RWPE2 (cell line): ENCODE measurements at regions not wholly inside any gene's neighbourhood (a gene's known extent, or its start where the extent isn't known, plus 50 kb on each side); places are given as distances from the start of the nearest gene placed in this dataset.
"Not testable (repeated sequence)": the region's sequence is repeated elsewhere in the genome, so short reads cannot be mapped to it uniquely, and the experiment has no call there.

Experiments used
- ATAC-seq: fragments of 200-7000 bp; cut with Tn5 transposase; 3 replicates; pipeline ENCODE4 v1.9.1; 2021; ENCODE audit warnings: low read depth
- DNase-seq: peaks from one replicate; pipeline ENCODE4 v3.0.0-alpha.2; 2020; ENCODE audit warnings: low spot score
- H3K27ac ChIP-seq: fragments of 450-650 bp; 2 replicates; pipeline ENCODE4 v1.5.1; 2017; ENCODE audit warnings: mild to moderate bottlenecking; ENCODE audit not compliant: poor library complexity, severe bottlenecking
- H3K27me3 ChIP-seq: fragments of 250-450 bp; sonication (Bioruptor Pico); 2 replicates; pipeline ENCODE4 v1.5.1; 2021; ENCODE audit warnings: mild to moderate bottlenecking, moderate library complexity; ENCODE audit not compliant: insufficient read depth, poor library complexity, severe bottlenecking
- H3K36me3 ChIP-seq: fragments of 250-450 bp; sonication (Bioruptor Pico); 2 replicates; pipeline ENCODE4 v1.5.1; 2020; ENCODE audit warnings: low read depth, mild to moderate bottlenecking, moderate library complexity
- H3K4me1 ChIP-seq: fragments of 250-450 bp; sonication (Bioruptor Pico); 2 replicates; pipeline ENCODE4 v1.5.1; 2021; ENCODE audit warnings: mild to moderate bottlenecking, moderate library complexity; ENCODE audit not compliant: insufficient read depth, poor library complexity, severe bottlenecking
- H3K4me3 ChIP-seq: fragments of 250-450 bp; sonication (Bioruptor Pico); 2 replicates; pipeline ENCODE4 v1.5.1; 2021; ENCODE audit warnings: mild to moderate bottlenecking, moderate library complexity; ENCODE audit not compliant: severe bottlenecking
- H3K9me3 ChIP-seq: fragments of 250-450 bp; sonication (Bioruptor Pico); 2 replicates; pipeline ENCODE4 v1.5.1; 2021; ENCODE audit warnings: mild to moderate bottlenecking, moderate library complexity; ENCODE audit not compliant: severe bottlenecking
- CTCF ChIP-seq: fragments of 450-650 bp; IDR thresholded peaks from one replicate; pipeline ENCODE4 v1.5.1; 2017; ENCODE audit warnings: mild to moderate bottlenecking, moderate library complexity; ENCODE audit not compliant: poor library complexity, severe bottlenecking

- Histone ChIP-seq H3K27me3 (no peaks in the 10 kb centered on the region), H3K27ac (no peak overlapping the region), H3K4me1 (no peaks in the 10 kb centered on the region), H3K36me3 (no peaks in the 10 kb centered on the region), H3K9me3 (no peaks in the 10 kb centered on the region), H3K4me3 (no peak overlapping the region)
- DNase-seq: no peak
- TF ChIP-seq CTCF: no peak
- ATAC-seq: no peak
Measured at GRCh38 chr2:143994961-143995360, 525.0 kb downstream of the ZEB2 start.

GRCh38 chr2:143991596-143991995 is 528.3 kb downstream of the ZEB2 start:
- DNase-seq, H3K9me3 ChIP-seq, H3K27me3 ChIP-seq, H3K36me3 ChIP-seq, ATAC-seq, H3K4me3 ChIP-seq, H3K4me1 ChIP-seq, H3K27ac ChIP-seq: not testable (repeated sequence)

GRCh38 chr2:143988082-143988481 is 531.8 kb downstream of the ZEB2 start:
- no peak for DNase-seq
- H3K36me3 ChIP-seq: no peaks in the 10 kb centered on the region
- no peak for ATAC-seq
- no peak overlapping the region for H3K4me3 ChIP-seq
- H3K9me3 ChIP-seq: no peaks in the 10 kb centered on the region
- no peaks in the 10 kb centered on the region for H3K4me1 ChIP-seq
- no peak for TF ChIP-seq CTCF
- H3K27ac ChIP-seq: no peak overlapping the region
- H3K27me3 ChIP-seq: no peaks in the 10 kb centered on the region

GRCh38 chr2:143981428-143981827 is 538.5 kb downstream of the ZEB2 start:
- ATAC-seq: no peak
- no peaks in the 10 kb centered on the region for H3K36me3 ChIP-seq
- no peak for DNase-seq
- H3K27ac ChIP-seq: no peak overlapping the region
- H3K27me3 ChIP-seq: no peaks in the 10 kb centered on the region
- H3K9me3 ChIP-seq: no peaks in the 10 kb centered on the region
- H3K4me3 ChIP-seq: no peak overlapping the region
- no peak for TF ChIP-seq CTCF
- H3K4me1 ChIP-seq: no peaks in the 10 kb centered on the region

- Histone ChIP-seq H3K36me3 (no peaks in the 10 kb centered on the region), H3K27me3 (no peaks in the 10 kb centered on the region), H3K4me3 (no peak overlapping the region), H3K4me1 (no peaks in the 10 kb centered on the region), H3K27ac (no peak overlapping the region), H3K9me3 (no peaks in the 10 kb centered on the region)
- ATAC-seq (no peak), DNase-seq (no peak)
- TF ChIP-seq CTCF: no peak
Measured at GRCh38 chr2:143977356-143977755, 542.6 kb downstream of the ZEB2 start.

- Histone ChIP-seq H3K9me3 (no peaks in the 10 kb centered on the region), H3K27ac (no peak overlapping the region), H3K4me3 (no peak overlapping the region), H3K27me3 (no peaks in the 10 kb centered on the region), H3K36me3 (no peaks in the 10 kb centered on the region), H3K4me1 (no peaks in the 10 kb centered on the region)
- ATAC-seq (no peak), DNase-seq (no peak)
- no peak for TF ChIP-seq CTCF
Measured at GRCh38 chr2:143975216-143975615, 544.7 kb downstream of the ZEB2 start.
